ENCODE measurements at regions not wholly inside any gene's neighbourhood (a gene's known extent, or its start where the extent isn't known, plus 50 kb on each side); places are given as distances from the start of the nearest gene placed in this dataset.

GRCh38 chr10:26952094-26952493 is 91.3 kb upstream of the ABI1 start:
- no peaks in the 10 kb centered on the region for H3K36me3 Mint-ChIP-seq (ENCODE audit: low read depth)
- H3K4me1 Mint-ChIP-seq (ENCODE audit: low read depth), result no peaks in the 10 kb centered on the region
- POLR2A ChIA-PET, result no interaction called here
- TF ChIP-seq, protein P1, sequence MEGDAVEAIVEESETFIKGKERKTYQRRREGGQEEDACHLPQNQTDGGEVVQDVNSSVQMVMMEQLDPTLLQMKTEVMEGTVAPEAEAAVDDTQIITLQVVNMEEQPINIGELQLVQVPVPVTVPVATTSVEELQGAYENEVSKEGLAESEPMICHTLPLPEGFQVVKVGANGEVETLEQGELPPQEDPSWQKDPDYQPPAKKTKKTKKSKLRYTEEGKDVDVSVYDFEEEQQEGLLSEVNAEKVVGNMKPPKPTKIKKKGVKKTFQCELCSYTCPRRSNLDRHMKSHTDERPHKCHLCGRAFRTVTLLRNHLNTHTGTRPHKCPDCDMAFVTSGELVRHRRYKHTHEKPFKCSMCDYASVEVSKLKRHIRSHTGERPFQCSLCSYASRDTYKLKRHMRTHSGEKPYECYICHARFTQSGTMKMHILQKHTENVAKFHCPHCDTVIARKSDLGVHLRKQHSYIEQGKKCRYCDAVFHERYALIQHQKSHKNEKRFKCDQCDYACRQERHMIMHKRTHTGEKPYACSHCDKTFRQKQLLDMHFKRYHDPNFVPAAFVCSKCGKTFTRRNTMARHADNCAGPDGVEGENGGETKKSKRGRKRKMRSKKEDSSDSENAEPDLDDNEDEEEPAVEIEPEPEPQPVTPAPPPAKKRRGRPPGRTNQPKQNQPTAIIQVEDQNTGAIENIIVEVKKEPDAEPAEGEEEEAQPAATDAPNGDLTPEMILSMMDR (IDR thresholded peaks at IDR 0.05), result no peak
- ATAC-seq (no peak), DNase-seq (no peak)
- no peak overlapping the region for H3K4me3 Mint-ChIP-seq
- CTCF ChIA-PET, result no interaction called here
- H3K9me3 Mint-ChIP-seq, result peaks cover 8% of the 10 kb centered on the region
- peaks cover under 1% of the 10 kb centered on the region for H3K27me3 Mint-ChIP-seq
- intact Hi-C loops (cut with micrococcal nuclease), result no loop called here
- no peak overlapping the region for H3K27ac Mint-ChIP-seq

- CTCF ChIA-PET, result no interaction called here
- TF ChIP-seq, protein P1 (IDR thresholded peaks at IDR 0.05), result no peak
- peaks cover 8% of the 10 kb centered on the region for H3K9me3 Mint-ChIP-seq
- intact Hi-C loops (cut with micrococcal nuclease), result no loop called here
- ATAC-seq (no peak), DNase-seq (no peak)
- H3K27me3 Mint-ChIP-seq, result peaks cover 2% of the 10 kb centered on the region
- no peaks in the 10 kb centered on the region for H3K4me1 Mint-ChIP-seq (ENCODE audit: low read depth)
- no peak overlapping the region for H3K27ac Mint-ChIP-seq
- H3K4me3 Mint-ChIP-seq, result no peak overlapping the region
- POLR2A ChIA-PET, result interaction anchor here (0.6 kb wide), 1 partner anchor 9 kb away, joined by 4 read pairs; no protein-coding TSS in a partner anchor
- H3K36me3 Mint-ChIP-seq (ENCODE audit: low read depth), result no peaks in the 10 kb centered on the region
These were observed 90.9 kb upstream of the ABI1 start for GRCh38 chr10:26951650-26952049.

- H3K27ac Mint-ChIP-seq, result no peak overlapping the region
- no peak for DNase-seq
- ChIA-PET POLR2A (no interaction called here), CTCF (no interaction called here)
- ATAC-seq, result no peak
- no peaks in the 10 kb centered on the region for H3K36me3 Mint-ChIP-seq (ENCODE audit: low read depth)
- H3K4me1 Mint-ChIP-seq (ENCODE audit: low read depth), result no peaks in the 10 kb centered on the region
- H3K4me3 Mint-ChIP-seq, result no peak overlapping the region
- intact Hi-C loops (cut with micrococcal nuclease), result no loop called here
- peaks cover 2% of the 10 kb centered on the region for H3K27me3 Mint-ChIP-seq
- TF ChIP-seq, protein P1 (IDR thresholded peaks at IDR 0.05), result no peak
- peaks cover 8% of the 10 kb centered on the region for H3K9me3 Mint-ChIP-seq
These were observed 90.2 kb upstream of the ABI1 start for GRCh38 chr10:26950934-26951333.

DNA sequence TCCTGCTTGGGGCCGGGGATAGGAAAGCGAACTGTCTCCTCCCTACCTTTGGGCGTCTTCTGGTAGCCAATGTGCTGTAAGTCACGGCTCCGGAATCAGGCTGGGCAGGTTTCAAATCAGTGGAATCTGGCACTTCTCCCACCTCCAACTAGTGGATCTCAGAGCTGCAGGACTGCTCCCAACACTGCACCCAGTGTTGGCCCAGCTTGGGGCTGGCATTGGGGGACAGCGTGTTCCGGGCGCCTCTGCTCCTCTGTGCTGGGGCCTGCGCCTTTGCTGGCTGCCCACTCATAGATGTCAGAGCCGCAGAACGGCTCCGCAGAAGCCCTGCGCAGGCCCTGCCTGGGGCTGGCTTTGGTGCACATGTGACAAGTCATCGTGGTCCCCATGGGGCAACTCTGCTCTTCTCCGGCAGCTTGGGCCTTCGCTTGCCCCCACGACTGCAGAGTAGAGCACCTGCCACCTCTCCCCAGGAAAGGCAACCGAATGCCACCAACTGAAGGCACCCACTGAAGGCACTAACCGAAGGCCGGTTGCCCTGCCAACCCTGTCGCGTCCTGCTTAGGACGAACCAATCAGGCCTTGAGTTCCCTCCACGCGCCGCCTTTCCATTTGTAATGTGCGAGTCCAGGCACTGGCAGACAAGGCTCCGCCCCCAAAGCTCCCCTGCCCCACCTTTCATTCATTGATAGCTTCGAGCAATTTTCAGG is 85.5 kb upstream of the ABI1 start:
- CTCF ChIA-PET, result no interaction called here
- no peak for ATAC-seq
- intact Hi-C loops (cut with micrococcal nuclease), result no loop called here
- H3K27me3 Mint-ChIP-seq, result peaks cover 6% of the 10 kb centered on the region
- no peak overlapping the region for H3K27ac Mint-ChIP-seq
- H3K36me3 Mint-ChIP-seq (ENCODE audit: low read depth), result no peaks in the 10 kb centered on the region
- POLR2A ChIA-PET, result no interaction called here
- no peak overlapping the region for H3K4me3 Mint-ChIP-seq
- H3K9me3 Mint-ChIP-seq, result peaks cover 8% of the 10 kb centered on the region
- peaks cover 2% of the 10 kb centered on the region for H3K4me1 Mint-ChIP-seq (ENCODE audit: low read depth)
- TF ChIP-seq, protein P1 (IDR thresholded peaks at IDR 0.05), result no peak
- DNase-seq, result no peak

- Mint-ChIP-seq H3K4me3 (no peak overlapping the region), H3K9me3 (no peaks in the 10 kb centered on the region), H3K4me1 (ENCODE audit: low read depth) (peaks cover 2% of the 10 kb centered on the region), H3K36me3 (ENCODE audit: low read depth) (no peaks in the 10 kb centered on the region), H3K27ac (no peak overlapping the region), H3K27me3 (peaks cover 6% of the 10 kb centered on the region)
- ChIA-PET POLR2A (no interaction called here), CTCF (no interaction called here)
- ATAC-seq (peak; percentile 37), DNase-seq (no peak)
- intact Hi-C loops (cut with micrococcal nuclease), result no loop called here
- TF ChIP-seq, protein P1 (IDR thresholded peaks at IDR 0.05), result no peak
These were observed 83.6 kb upstream of the ABI1 start for GRCh38 chr10:26944261-26944882.
